ENCODE measurements at regions not wholly inside any gene's neighbourhood (a gene's known extent, or its start where the extent isn't known, plus 50 kb on each side); places are given as distances from the start of the nearest gene placed in this dataset.

DNA sequence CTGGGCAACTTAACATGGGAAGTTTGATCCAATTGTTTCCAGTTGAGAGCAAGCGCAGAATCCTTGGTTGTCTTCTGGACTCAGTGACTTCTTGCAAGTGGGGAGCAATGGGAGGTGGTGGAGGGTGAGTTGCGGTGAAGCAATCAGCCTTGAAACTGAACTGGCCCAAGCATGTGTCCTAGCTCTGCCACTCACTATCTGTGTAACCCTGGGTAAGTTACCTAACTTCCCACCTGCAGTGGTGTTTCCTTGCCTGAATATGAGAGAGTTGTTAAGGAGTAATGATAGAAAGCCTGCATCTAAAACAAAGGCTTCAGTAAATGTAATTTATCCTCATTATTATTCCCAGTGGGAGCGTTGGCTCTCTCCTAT, 132.5 kb upstream of the NFIA start:
- TF ChIP-seq ZFP3 (CRISPR knock-in tag; IDR thresholded peaks at IDR 0.05) (no peak), ESRRG (CRISPR knock-in tag; IDR thresholded peaks at IDR 0.05) (no peak), ZFP30 (CRISPR knock-in tag; IDR thresholded peaks at IDR 0.05) (no peak), CREB5 (CRISPR knock-in tag; IDR thresholded peaks at IDR 0.05; ENCODE audit: low read depth) (no peak), SNAI2 (CRISPR knock-in tag; IDR thresholded peaks at IDR 0.05) (no peak), BACH2 (CRISPR knock-in tag; IDR thresholded peaks at IDR 0.05; ENCODE audit: borderline replicate concordance) (no peak), CSDC2 (CRISPR knock-in tag; IDR thresholded peaks at IDR 0.05) (no peak), ZC3H10 (CRISPR knock-in tag; IDR thresholded peaks at IDR 0.05) (no peak)
- TF ChIP-seq, protein P1, sequence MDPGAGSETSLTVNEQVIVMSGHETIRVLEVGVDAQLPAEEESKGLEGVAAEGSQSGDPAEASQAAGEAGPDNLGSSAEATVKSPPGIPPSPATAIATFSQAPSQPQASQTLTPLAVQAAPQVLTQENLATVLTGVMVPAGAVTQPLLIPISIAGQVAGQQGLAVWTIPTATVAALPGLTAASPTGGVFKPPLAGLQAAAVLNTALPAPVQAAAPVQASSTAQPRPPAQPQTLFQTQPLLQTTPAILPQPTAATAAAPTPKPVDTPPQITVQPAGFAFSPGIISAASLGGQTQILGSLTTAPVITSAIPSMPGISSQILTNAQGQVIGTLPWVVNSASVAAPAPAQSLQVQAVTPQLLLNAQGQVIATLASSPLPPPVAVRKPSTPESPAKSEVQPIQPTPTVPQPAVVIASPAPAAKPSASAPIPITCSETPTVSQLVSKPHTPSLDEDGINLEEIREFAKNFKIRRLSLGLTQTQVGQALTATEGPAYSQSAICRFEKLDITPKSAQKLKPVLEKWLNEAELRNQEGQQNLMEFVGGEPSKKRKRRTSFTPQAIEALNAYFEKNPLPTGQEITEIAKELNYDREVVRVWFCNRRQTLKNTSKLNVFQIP (CRISPR knock-in tag; IDR thresholded peaks at IDR 0.05; ENCODE audit: borderline replicate concordance, low read depth), result no peak
- TF ChIP-seq, protein P2, sequence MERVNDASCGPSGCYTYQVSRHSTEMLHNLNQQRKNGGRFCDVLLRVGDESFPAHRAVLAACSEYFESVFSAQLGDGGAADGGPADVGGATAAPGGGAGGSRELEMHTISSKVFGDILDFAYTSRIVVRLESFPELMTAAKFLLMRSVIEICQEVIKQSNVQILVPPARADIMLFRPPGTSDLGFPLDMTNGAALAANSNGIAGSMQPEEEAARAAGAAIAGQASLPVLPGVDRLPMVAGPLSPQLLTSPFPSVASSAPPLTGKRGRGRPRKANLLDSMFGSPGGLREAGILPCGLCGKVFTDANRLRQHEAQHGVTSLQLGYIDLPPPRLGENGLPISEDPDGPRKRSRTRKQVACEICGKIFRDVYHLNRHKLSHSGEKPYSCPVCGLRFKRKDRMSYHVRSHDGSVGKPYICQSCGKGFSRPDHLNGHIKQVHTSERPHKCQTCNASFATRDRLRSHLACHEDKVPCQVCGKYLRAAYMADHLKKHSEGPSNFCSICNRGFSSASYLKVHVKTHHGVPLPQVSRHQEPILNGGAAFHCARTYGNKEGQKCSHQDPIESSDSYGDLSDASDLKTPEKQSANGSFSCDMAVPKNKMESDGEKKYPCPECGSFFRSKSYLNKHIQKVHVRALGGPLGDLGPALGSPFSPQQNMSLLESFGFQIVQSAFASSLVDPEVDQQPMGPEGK (CRISPR knock-in tag; IDR thresholded peaks at IDR 0.05; ENCODE audit: borderline replicate concordance), result no peak
